Liver (tissue), 8 donors: ENCODE measurements at regions not wholly inside any gene's neighbourhood (a gene's known extent, or its start where the extent isn't known, plus 50 kb on each side); places are given as distances from the start of the nearest gene placed in this dataset.

Experiments
- DNase-seq: peaks from one replicate; pipeline ENCODE4 v3.0.0-alpha.2; 2017; ENCODE audit warnings: low spot score
- H3K27ac ChIP-seq, 2 donors: one replicate each; pipeline ENCODE4 v1.7.0; 2013; ENCODE audit warnings: inconsistent platforms in 2 of 2, low read length in 2 of 2, control low read depth in 1 of 2, low read depth in 1 of 2, mild to moderate bottlenecking in 1 of 2
- H3K27me3 ChIP-seq, 4 donors: one replicate each; pipeline versions ENCODE4 v1.6.1 to v1.7.0; 2013; ENCODE audit warnings: low read length in 3 of 4, inconsistent platforms in 1 of 4, mild to moderate bottlenecking in 1 of 4, moderate library complexity in 1 of 4; ENCODE audit not compliant: control insufficient read depth in 4 of 4, insufficient read depth in 4 of 4
- H3K36me3 ChIP-seq, 4 donors: one replicate each; pipeline versions ENCODE4 v1.6.1 to v1.7.0; 2013; ENCODE audit warnings: low read length in 3 of 4, mild to moderate bottlenecking in 3 of 4, low read depth in 1 of 4, moderate library complexity in 1 of 4; ENCODE audit not compliant: control insufficient read depth in 4 of 4, insufficient read depth in 3 of 4
- H3K4me1 ChIP-seq, 4 donors: one replicate each; pipeline versions ENCODE4 v1.6.1 to v1.7.0; 2013; ENCODE audit warnings: low read length in 3 of 4, mild to moderate bottlenecking in 3 of 4, moderate library complexity in 1 of 4; ENCODE audit not compliant: control insufficient read depth in 4 of 4, insufficient read depth in 4 of 4
- H3K4me3 ChIP-seq, 3 donors: one replicate each; pipeline versions ENCODE4 v1.6.1 to v1.7.0; 2013; ENCODE audit warnings: low read length in 3 of 3, control low read depth in 1 of 3, low read depth in 1 of 3, mild to moderate bottlenecking in 1 of 3
- H3K9ac ChIP-seq, 2 donors: one replicate each; pipeline ENCODE4 v1.7.0; 2013; ENCODE audit warnings: low read length in 2 of 2, mild to moderate bottlenecking in 2 of 2, moderate library complexity in 2 of 2, control low read depth in 1 of 2, low read depth in 1 of 2
- H3K9me3 ChIP-seq, 4 donors: one replicate each; pipeline versions ENCODE4 v1.6.1 to v1.7.0; 2013; ENCODE audit warnings: low read length in 3 of 4; ENCODE audit not compliant: control insufficient read depth in 4 of 4
- EGR1 ChIP-seq, 2 donors: IDR thresholded peaks; 2 replicates each; pipeline ENCODE4 v1.6.1; 2016 to 2018; ENCODE audit warnings: antibody characterized with exemption in 2 of 2, low read depth in 2 of 2
- FOXA1 ChIP-seq: IDR thresholded peaks from 2 replicates; pipeline ENCODE4 v1.6.1; 2016; ENCODE audit warnings: antibody characterized with exemption
- FOXA2 ChIP-seq: IDR thresholded peaks from 2 replicates; pipeline ENCODE4 v1.6.1; 2016; ENCODE audit warnings: antibody characterized with exemption
- GABPA ChIP-seq, 2 donors: IDR thresholded peaks in 1 of 2; conservative IDR thresholded peaks in 1 of 2; 2 replicates each; pipeline ENCODE4 v1.6.1; 2016; ENCODE audit warnings: antibody characterized with exemption in 2 of 2, mild to moderate bottlenecking in 1 of 2, moderate library complexity in 1 of 2
- HNF4A ChIP-seq, 2 donors: conservative IDR thresholded peaks; 2 replicates each; pipeline ENCODE4 v1.6.1; 2016; ENCODE audit warnings: antibody characterized with exemption in 2 of 2, mild to moderate bottlenecking in 2 of 2
- HNF4G ChIP-seq: IDR thresholded peaks from 2 replicates; pipeline ENCODE4 v1.6.1; 2016; ENCODE audit warnings: antibody characterized with exemption
- JUND ChIP-seq, 2 donors: IDR thresholded peaks; 2 replicates each; pipeline ENCODE4 v1.6.1; 2016; ENCODE audit warnings: antibody characterized with exemption in 2 of 2
- NR2F2 ChIP-seq: IDR thresholded peaks from 2 replicates; pipeline ENCODE4 v1.6.1; 2016; ENCODE audit warnings: antibody characterized with exemption
- RAD21 ChIP-seq, 2 donors: IDR thresholded peaks; 2 replicates each; pipeline ENCODE4 v1.6.1; 2016; ENCODE audit warnings: antibody characterized with exemption in 2 of 2, mild to moderate bottlenecking in 2 of 2
- RXRA ChIP-seq, 2 donors: IDR thresholded peaks; 2 replicates each; pipeline ENCODE4 v1.6.1; 2017 to 2018; ENCODE audit warnings: antibody characterized with exemption in 2 of 2, mild to moderate bottlenecking in 1 of 2
- SP1 ChIP-seq: IDR thresholded peaks from 2 replicates; pipeline ENCODE4 v1.6.1; 2018; ENCODE audit warnings: antibody characterized with exemption, mild to moderate bottlenecking
- TAF1 ChIP-seq: conservative IDR thresholded peaks from 2 replicates; pipeline ENCODE4 v1.6.1; 2016; ENCODE audit warnings: antibody characterized with exemption, mild to moderate bottlenecking
- YY1 ChIP-seq: IDR thresholded peaks from 2 replicates; pipeline ENCODE4 v1.6.1; 2016; ENCODE audit warnings: antibody characterized with exemption, mild to moderate bottlenecking
- WGBS: extraction: QIAGEN DNeasy Blood & Tissue Kit; methylation state at CpG from one replicate; pipeline ENCODE4 v1.1.7; 2013; 5-methylcytosine and 5-hydroxymethylcytosine counted together
- TF ChIP-seq, protein P1 (sequence below): IDR thresholded peaks from 2 replicates; pipeline ENCODE4 v1.6.1; 2016; ENCODE audit warnings: antibody characterized with exemption, mild to moderate bottlenecking
- TF ChIP-seq, protein P2 (sequence below): IDR thresholded peaks from 2 replicates; pipeline ENCODE4 v1.6.1; 2016; ENCODE audit warnings: antibody characterized with exemption
- TF ChIP-seq, protein P3 (sequence below): IDR thresholded peaks from 2 replicates; pipeline ENCODE4 v1.6.1; 2016; ENCODE audit warnings: antibody characterized with exemption
- TF ChIP-seq, protein P4 (sequence below): IDR thresholded peaks from 2 replicates; pipeline ENCODE4 v1.6.1; 2016; ENCODE audit warnings: antibody characterized with exemption
- TF ChIP-seq, protein P5 (sequence below): fragments of 150-350 bp; IDR thresholded peaks from 2 replicates; pipeline ENCODE4 v1.5.1; 2017; ENCODE audit warnings: improper control_type of control experiment, low read depth, low read length; ENCODE audit not compliant: missing input control
- donor health status: healthy.
- donor health status: healthy.
- donor health status: healthy.
- donor health status: healthy.
- donor health status: healthy.

DNA sequence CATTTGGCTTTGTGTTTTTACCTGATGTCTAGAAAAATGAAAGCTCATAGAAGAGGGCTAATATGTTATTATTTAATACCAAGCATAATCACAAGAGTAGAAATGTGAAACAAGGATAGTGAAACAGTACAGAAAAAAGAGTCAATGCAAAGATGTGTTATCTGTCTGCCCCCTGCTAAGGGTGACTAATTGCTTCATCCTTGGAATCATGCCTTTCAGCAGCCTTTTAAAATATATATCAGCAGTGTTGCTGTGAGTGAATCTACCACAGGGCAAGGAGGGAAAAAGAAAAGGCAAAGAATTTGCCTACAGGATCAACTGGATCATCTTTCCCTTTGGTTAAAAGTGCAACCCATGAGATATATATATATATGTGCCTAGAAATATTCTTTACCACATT, 867.2 kb upstream of the RAG2 start:
- Histone ChIP-seq H3K4me1 (peaks cover 0 to 2% (median 0%) of the 10 kb centered on the region in 4 donors), H3K27ac (no peak overlapping the region), H3K36me3 (no peaks in the 10 kb centered on the region), H3K27me3 (no peaks in the 10 kb centered on the region), H3K9ac (no peak overlapping the region), H3K9me3 (no peaks in the 10 kb centered on the region), H3K4me3 (no peak overlapping the region)
- TF ChIP-seq EGR1 (IDR thresholded peaks at IDR 0.05; ENCODE audit: low read depth in 2 of 2) (no peak), FOXA1 (no peak), RXRA (IDR thresholded peaks at IDR 0.05) (no peak), JUND (IDR thresholded peaks at IDR 0.05) (no peak), GABPA (IDR thresholded peaks at IDR 0.05 in 1 of 2, conservative IDR thresholded peaks at IDR 0.05 in 1 of 2) (no peak), TAF1 (no peak), HNF4A (conservative IDR thresholded peaks at IDR 0.05) (no peak), HNF4G (no peak), YY1 (no peak), FOXA2 (no peak), NR2F2 (no peak), SP1 (no peak)
- TF ChIP-seq, protein P1, sequence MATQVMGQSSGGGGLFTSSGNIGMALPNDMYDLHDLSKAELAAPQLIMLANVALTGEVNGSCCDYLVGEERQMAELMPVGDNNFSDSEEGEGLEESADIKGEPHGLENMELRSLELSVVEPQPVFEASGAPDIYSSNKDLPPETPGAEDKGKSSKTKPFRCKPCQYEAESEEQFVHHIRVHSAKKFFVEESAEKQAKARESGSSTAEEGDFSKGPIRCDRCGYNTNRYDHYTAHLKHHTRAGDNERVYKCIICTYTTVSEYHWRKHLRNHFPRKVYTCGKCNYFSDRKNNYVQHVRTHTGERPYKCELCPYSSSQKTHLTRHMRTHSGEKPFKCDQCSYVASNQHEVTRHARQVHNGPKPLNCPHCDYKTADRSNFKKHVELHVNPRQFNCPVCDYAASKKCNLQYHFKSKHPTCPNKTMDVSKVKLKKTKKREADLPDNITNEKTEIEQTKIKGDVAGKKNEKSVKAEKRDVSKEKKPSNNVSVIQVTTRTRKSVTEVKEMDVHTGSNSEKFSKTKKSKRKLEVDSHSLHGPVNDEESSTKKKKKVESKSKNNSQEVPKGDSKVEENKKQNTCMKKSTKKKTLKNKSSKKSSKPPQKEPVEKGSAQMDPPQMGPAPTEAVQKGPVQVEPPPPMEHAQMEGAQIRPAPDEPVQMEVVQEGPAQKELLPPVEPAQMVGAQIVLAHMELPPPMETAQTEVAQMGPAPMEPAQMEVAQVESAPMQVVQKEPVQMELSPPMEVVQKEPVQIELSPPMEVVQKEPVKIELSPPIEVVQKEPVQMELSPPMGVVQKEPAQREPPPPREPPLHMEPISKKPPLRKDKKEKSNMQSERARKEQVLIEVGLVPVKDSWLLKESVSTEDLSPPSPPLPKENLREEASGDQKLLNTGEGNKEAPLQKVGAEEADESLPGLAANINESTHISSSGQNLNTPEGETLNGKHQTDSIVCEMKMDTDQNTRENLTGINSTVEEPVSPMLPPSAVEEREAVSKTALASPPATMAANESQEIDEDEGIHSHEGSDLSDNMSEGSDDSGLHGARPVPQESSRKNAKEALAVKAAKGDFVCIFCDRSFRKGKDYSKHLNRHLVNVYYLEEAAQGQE: no peak
- TF ChIP-seq, protein P2, sequence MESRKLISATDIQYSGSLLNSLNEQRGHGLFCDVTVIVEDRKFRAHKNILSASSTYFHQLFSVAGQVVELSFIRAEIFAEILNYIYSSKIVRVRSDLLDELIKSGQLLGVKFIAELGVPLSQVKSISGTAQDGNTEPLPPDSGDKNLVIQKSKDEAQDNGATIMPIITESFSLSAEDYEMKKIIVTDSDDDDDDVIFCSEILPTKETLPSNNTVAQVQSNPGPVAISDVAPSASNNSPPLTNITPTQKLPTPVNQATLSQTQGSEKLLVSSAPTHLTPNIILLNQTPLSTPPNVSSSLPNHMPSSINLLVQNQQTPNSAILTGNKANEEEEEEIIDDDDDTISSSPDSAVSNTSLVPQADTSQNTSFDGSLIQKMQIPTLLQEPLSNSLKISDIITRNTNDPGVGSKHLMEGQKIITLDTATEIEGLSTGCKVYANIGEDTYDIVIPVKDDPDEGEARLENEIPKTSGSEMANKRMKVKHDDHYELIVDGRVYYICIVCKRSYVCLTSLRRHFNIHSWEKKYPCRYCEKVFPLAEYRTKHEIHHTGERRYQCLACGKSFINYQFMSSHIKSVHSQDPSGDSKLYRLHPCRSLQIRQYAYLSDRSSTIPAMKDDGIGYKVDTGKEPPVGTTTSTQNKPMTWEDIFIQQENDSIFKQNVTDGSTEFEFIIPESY: no peak
- TF ChIP-seq, protein P3, sequence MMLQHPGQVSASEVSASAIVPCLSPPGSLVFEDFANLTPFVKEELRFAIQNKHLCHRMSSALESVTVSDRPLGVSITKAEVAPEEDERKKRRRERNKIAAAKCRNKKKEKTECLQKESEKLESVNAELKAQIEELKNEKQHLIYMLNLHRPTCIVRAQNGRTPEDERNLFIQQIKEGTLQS: no peak
- TF ChIP-seq, protein P4, sequence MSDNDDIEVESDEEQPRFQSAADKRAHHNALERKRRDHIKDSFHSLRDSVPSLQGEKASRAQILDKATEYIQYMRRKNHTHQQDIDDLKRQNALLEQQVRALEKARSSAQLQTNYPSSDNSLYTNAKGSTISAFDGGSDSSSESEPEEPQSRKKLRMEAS: no peak
- no peak for DNase-seq

DNA sequence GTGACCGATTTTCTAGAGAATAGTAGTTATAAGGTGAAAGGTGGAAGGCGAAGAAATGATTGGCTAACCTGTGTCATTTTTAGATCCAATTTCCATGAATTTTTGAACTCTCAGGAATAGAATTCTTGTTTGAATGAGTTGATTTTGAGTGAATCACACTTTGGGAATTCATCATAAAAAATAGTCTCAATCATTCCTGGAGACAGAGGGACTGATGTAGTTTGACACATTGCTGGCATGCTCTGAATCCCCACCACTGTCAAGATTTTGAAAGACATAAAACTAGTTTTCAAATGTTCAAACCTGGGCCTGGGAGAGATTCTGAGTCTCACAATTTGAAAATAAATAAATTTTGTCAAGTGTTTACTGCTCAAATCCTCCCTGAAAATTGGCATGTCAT, 861.4 kb upstream of the RAG2 start:
- no peak for DNase-seq
- H3K9me3 ChIP-seq: no peaks in the 10 kb centered on the region
- no peaks in the 10 kb centered on the region for H3K4me1 ChIP-seq
- H3K9ac ChIP-seq: no peak overlapping the region
- H3K4me3 ChIP-seq: no peak overlapping the region
- 94% methylated on average over 2 of the region's 2 CpGs for WGBS
- H3K27ac ChIP-seq: no peak overlapping the region
- no peaks in the 10 kb centered on the region for H3K27me3 ChIP-seq
- H3K36me3 ChIP-seq: no peaks in the 10 kb centered on the region
- TF ChIP-seq, protein P2: no peak
- TF ChIP-seq, protein P1: no peak
- TF ChIP-seq YY1 (no peak), HNF4A (conservative IDR thresholded peaks at IDR 0.05) (no peak), TAF1 (no peak), HNF4G (no peak), JUND (IDR thresholded peaks at IDR 0.05) (no peak), SP1 (no peak), FOXA1 (no peak), RAD21 (IDR thresholded peaks at IDR 0.05) (no peak), GABPA (IDR thresholded peaks at IDR 0.05 in 1 of 2, conservative IDR thresholded peaks at IDR 0.05 in 1 of 2) (no peak)
- TF ChIP-seq, protein P5, sequence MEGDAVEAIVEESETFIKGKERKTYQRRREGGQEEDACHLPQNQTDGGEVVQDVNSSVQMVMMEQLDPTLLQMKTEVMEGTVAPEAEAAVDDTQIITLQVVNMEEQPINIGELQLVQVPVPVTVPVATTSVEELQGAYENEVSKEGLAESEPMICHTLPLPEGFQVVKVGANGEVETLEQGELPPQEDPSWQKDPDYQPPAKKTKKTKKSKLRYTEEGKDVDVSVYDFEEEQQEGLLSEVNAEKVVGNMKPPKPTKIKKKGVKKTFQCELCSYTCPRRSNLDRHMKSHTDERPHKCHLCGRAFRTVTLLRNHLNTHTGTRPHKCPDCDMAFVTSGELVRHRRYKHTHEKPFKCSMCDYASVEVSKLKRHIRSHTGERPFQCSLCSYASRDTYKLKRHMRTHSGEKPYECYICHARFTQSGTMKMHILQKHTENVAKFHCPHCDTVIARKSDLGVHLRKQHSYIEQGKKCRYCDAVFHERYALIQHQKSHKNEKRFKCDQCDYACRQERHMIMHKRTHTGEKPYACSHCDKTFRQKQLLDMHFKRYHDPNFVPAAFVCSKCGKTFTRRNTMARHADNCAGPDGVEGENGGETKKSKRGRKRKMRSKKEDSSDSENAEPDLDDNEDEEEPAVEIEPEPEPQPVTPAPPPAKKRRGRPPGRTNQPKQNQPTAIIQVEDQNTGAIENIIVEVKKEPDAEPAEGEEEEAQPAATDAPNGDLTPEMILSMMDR: no peak
- TF ChIP-seq, protein P4: no peak
